Urothelium cell line (cell line): ENCODE measurements at regions not wholly inside any gene's neighbourhood (a gene's known extent, or its start where the extent isn't known, plus 50 kb on each side); places are given as distances from the start of the nearest gene placed in this dataset.

Source experiments
- DNase-seq: peaks from one replicate; pipeline ENCODE4 v3.0.0; 2011; ENCODE audit warnings: low spot score, mixed read lengths
- FAIRE-seq: peaks from 2 replicates; lab custom pipeline; 2011; peaks lifted over from hg19 to GRCh38; lab: Jason Lieb, UNC

- peak; percentile 56 for DNase-seq
- no peak for FAIRE-seq
These were observed 502.3 kb downstream of the KCTD12 start for GRCh38 chr13:76383676-76384461.

- no peak for FAIRE-seq
- peak; percentile 16 for DNase-seq
These were observed 505.6 kb downstream of the KCTD12 start for GRCh38 chr13:76380446-76381065.

GRCh38 chr13:76379341-76380105, 506.7 kb downstream of the KCTD12 start:
- FAIRE-seq, result no peak
- DNase-seq, result no peak

GRCh38 chr13:76378767-76379166, 507.4 kb downstream of the KCTD12 start:
- DNase-seq, result no peak
- FAIRE-seq, result no peak

GRCh38 chr13:76363682-76364289, 522.4 kb downstream of the KCTD12 start:
- no peak for DNase-seq
- FAIRE-seq, result no peak

- FAIRE-seq (no peak), DNase-seq (no peak)
These were observed 524.3 kb downstream of the KCTD12 start for GRCh38 chr13:76361868-76362267.

- FAIRE-seq, result no peak
- DNase-seq, result no peak
These were observed 534.5 kb downstream of the KCTD12 start for GRCh38 chr13:76351541-76352229.

GRCh38 chr13:76350399-76350798, 535.8 kb downstream of the KCTD12 start:
- DNase-seq (no peak), FAIRE-seq (no peak)

- no peak for FAIRE-seq
- no peak for DNase-seq
These were observed 536.5 kb downstream of the KCTD12 start for GRCh38 chr13:76349700-76350099.

- FAIRE-seq, result no peak
- DNase-seq, result no peak
These were observed 546.6 kb downstream of the KCTD12 start for GRCh38 chr13:76339649-76340048.

GRCh38 chr13:76338003-76338402, 548.2 kb downstream of the KCTD12 start:
- no peak for FAIRE-seq
- DNase-seq, result no peak

GRCh38 chr13:76336889-76337844, 549.0 kb downstream of the KCTD12 start:
- no peak for DNase-seq
- no peak for FAIRE-seq

GRCh38 chr13:76335463-76335862, 550.7 kb downstream of the KCTD12 start:
- no peak for FAIRE-seq

GRCh38 chr13:76331943-76332712, 554.1 kb downstream of the KCTD12 start:
- FAIRE-seq, result no peak
- DNase-seq, result no peak

More at GRCh38 chr13:76335463-76335862, 550.7 kb downstream of the KCTD12 start:
- no peak for DNase-seq

- FAIRE-seq, result no peak
- DNase-seq, result no peak
These were observed 555.4 kb downstream of the KCTD12 start for GRCh38 chr13:76330761-76331160.

- DNase-seq (no peak), FAIRE-seq (no peak)
These were observed 556.2 kb downstream of the KCTD12 start for GRCh38 chr13:76329866-76330580.

- no peak for DNase-seq
- FAIRE-seq, result no peak
These were observed 557.2 kb downstream of the KCTD12 start for GRCh38 chr13:76329004-76329403.

GRCh38 chr13:76326343-76326742, 559.9 kb downstream of the KCTD12 start:
- FAIRE-seq, result no peak
- no peak for DNase-seq
